ENCODE measurements at regions not wholly inside any gene's neighbourhood (a gene's known extent, or its start where the extent isn't known, plus 50 kb on each side); places are given as distances from the start of the nearest gene placed in this dataset.
"Not testable (repeated sequence)": the region's sequence is repeated elsewhere in the genome, so short reads cannot be mapped to it uniquely, and the experiment has no call there.

GRCh38 chr6:144624716-144625115 is 339.6 kb downstream of the UTRN start:
- Histone ChIP-seq H3K36me3 (no peaks in the 10 kb centered on the region), H3K27me3 (no peaks in the 10 kb centered on the region), H3K4me1 (no peaks in the 10 kb centered on the region), H3K9me3 (no peaks in the 10 kb centered on the region), H3K4me3 (no peak overlapping the region), H3K27ac (no peak overlapping the region)
- intact Hi-C loops (cut with DNase I) = no loop called here
- TF ChIP-seq CTCF (IDR thresholded peaks at IDR 0.05) = no peak
- no peak for DNase-seq (ENCODE audit: low spot score in 2 of 2)

- no peaks in the 10 kb centered on the region for H3K9me3 ChIP-seq
- no peaks in the 10 kb centered on the region for H3K27me3 ChIP-seq
- H3K27ac ChIP-seq = no peak overlapping the region
- H3K36me3 ChIP-seq = no peaks in the 10 kb centered on the region
- no peaks in the 10 kb centered on the region for H3K4me1 ChIP-seq
- DNase-seq (ENCODE audit: low spot score in 2 of 2) = no peak
- H3K4me3 ChIP-seq = no peak overlapping the region
- TF ChIP-seq CTCF (IDR thresholded peaks at IDR 0.05) = no peak
- intact Hi-C loops (cut with DNase I) = no loop called here
These were observed 345.7 kb downstream of the UTRN start for GRCh38 chr6:144630857-144631256.

- Histone ChIP-seq H3K27ac (no peak overlapping the region), H3K27me3 (no peaks in the 10 kb centered on the region), H3K36me3 (no peaks in the 10 kb centered on the region), H3K9me3 (no peaks in the 10 kb centered on the region), H3K4me1 (no peaks in the 10 kb centered on the region), H3K4me3 (no peak overlapping the region)
- intact Hi-C loops (cut with DNase I) = no loop called here
- no peak for DNase-seq (ENCODE audit: low spot score in 2 of 2)
- no peak for TF ChIP-seq CTCF (IDR thresholded peaks at IDR 0.05)
These were observed 347.1 kb downstream of the UTRN start for GRCh38 chr6:144632266-144632665.

GRCh38 chr6:144633886-144634285 is 348.8 kb downstream of the UTRN start:
- Histone ChIP-seq H3K27ac (no peak overlapping the region), H3K27me3 (no peaks in the 10 kb centered on the region), H3K9me3 (no peaks in the 10 kb centered on the region), H3K4me1 (no peaks in the 10 kb centered on the region), H3K36me3 (no peaks in the 10 kb centered on the region), H3K4me3 (no peak overlapping the region)
- no peak for TF ChIP-seq CTCF (IDR thresholded peaks at IDR 0.05)
- DNase-seq (ENCODE audit: low spot score in 2 of 2) = no peak
- intact Hi-C loops (cut with DNase I) = no loop called here

- Histone ChIP-seq H3K4me3 (no peak overlapping the region), H3K27ac (no peak overlapping the region), H3K36me3 (no peaks in the 10 kb centered on the region), H3K9me3 (no peaks in the 10 kb centered on the region), H3K27me3 (no peaks in the 10 kb centered on the region), H3K4me1 (no peaks in the 10 kb centered on the region)
- intact Hi-C loops (cut with DNase I) = no loop called here
- no peak for TF ChIP-seq CTCF (IDR thresholded peaks at IDR 0.05)
- no peak for DNase-seq (ENCODE audit: low spot score in 2 of 2)
These were observed 349.2 kb downstream of the UTRN start for GRCh38 chr6:144634371-144634770.

GRCh38 chr6:144635051-144635450 is 349.9 kb downstream of the UTRN start:
- intact Hi-C loops (cut with DNase I) = no loop called here
- H3K4me1 ChIP-seq = no peaks in the 10 kb centered on the region
- no peak for DNase-seq (ENCODE audit: low spot score in 2 of 2)
- H3K9me3 ChIP-seq = no peaks in the 10 kb centered on the region
- H3K27ac ChIP-seq = no peak overlapping the region
- TF ChIP-seq CTCF (IDR thresholded peaks at IDR 0.05) = no peak
- no peaks in the 10 kb centered on the region for H3K36me3 ChIP-seq
- H3K27me3 ChIP-seq = no peaks in the 10 kb centered on the region
- no peak overlapping the region for H3K4me3 ChIP-seq

- H3K4me1 ChIP-seq; DNase-seq (ENCODE audit: low spot score in 2 of 2); H3K9me3 ChIP-seq; H3K4me3 ChIP-seq; H3K27me3 ChIP-seq; H3K36me3 ChIP-seq; intact Hi-C loops (cut with DNase I); H3K27ac ChIP-seq: not testable (repeated sequence)
These were observed 350.9 kb downstream of the UTRN start for GRCh38 chr6:144636025-144636424.

Measured in ascending aorta (tissue), 2 donors.